Stimulated activated CD8-positive, alpha-beta memory T cell treated with anti-CD3 and anti-CD28 coated beads, Interleukin-7, amount 100 ng/mL, for 48 hours (primary cell): ENCODE measurements at regions not wholly inside any gene's neighbourhood (a gene's known extent, or its start where the extent isn't known, plus 50 kb on each side); places are given as distances from the start of the nearest gene placed in this dataset.

Experiments
- DNase-seq, 2 donors: peaks; one replicate each; pipeline ENCODE4 v3.0.0-alpha.2; 2020; ENCODE audit warnings: low read depth in 1 of 2; ENCODE audit errors: extremely low read depth in 1 of 2

- no peak for DNase-seq
Measured at GRCh38 chr16:6946802-6947201, 385.8 kb upstream of the RBFOX1 start.

GRCh38 chr16:6946106-6946505 lies 386.5 kb upstream of the RBFOX1 start:
- no peak for DNase-seq

- DNase-seq, result no peak
Measured at GRCh38 chr16:6940968-6941367, 391.7 kb upstream of the RBFOX1 start.

- no peak for DNase-seq
Measured at GRCh38 chr16:6937641-6938040, 395.0 kb upstream of the RBFOX1 start.

- DNase-seq, result no peak
Measured at GRCh38 chr16:6932871-6933385, 399.7 kb upstream of the RBFOX1 start.

- no peak for DNase-seq
Measured at GRCh38 chr16:6929868-6930267, 402.8 kb upstream of the RBFOX1 start.

- no peak for DNase-seq
Measured at GRCh38 chr16:6926762-6927161, 405.9 kb upstream of the RBFOX1 start.

- DNase-seq, result no peak
Measured at GRCh38 chr16:6926341-6926740, 406.3 kb upstream of the RBFOX1 start.

- DNase-seq, result no peak
Measured at GRCh38 chr16:6918646-6919045, 414.0 kb upstream of the RBFOX1 start.

- no peak for DNase-seq
Measured at GRCh38 chr16:6916946-6917345, 415.7 kb upstream of the RBFOX1 start.

GRCh38 chr16:6913566-6913965 lies 419.1 kb upstream of the RBFOX1 start:
- DNase-seq, result no peak

- DNase-seq, result no peak
Measured at GRCh38 chr16:6910301-6910700, 422.3 kb upstream of the RBFOX1 start.

- no peak for DNase-seq
Measured at GRCh38 chr16:6905601-6906000, 427.0 kb upstream of the RBFOX1 start.

- DNase-seq, result no peak
Measured at GRCh38 chr16:6903671-6904070, 429.0 kb upstream of the RBFOX1 start.

- no peak for DNase-seq
Measured at GRCh38 chr16:6898896-6899295, 433.7 kb upstream of the RBFOX1 start.

- no peak for DNase-seq
Measured at GRCh38 chr16:6897876-6898485, 434.7 kb upstream of the RBFOX1 start.

- DNase-seq, result no peak
Measured at GRCh38 chr16:6892966-6893365, 439.7 kb upstream of the RBFOX1 start.

GRCh38 chr16:6891496-6891895 lies 441.1 kb upstream of the RBFOX1 start:
- no peak for DNase-seq

- DNase-seq, result no peak
Measured at GRCh38 chr16:6888531-6888930, 444.1 kb upstream of the RBFOX1 start.

GRCh38 chr16:6884002-6884401 lies 448.6 kb upstream of the RBFOX1 start:
- no peak for DNase-seq

- DNase-seq, result no peak
Measured at GRCh38 chr16:6880263-6880662, 452.4 kb upstream of the RBFOX1 start.

- no peak for DNase-seq
Measured at GRCh38 chr16:6864671-6865070, 468.0 kb upstream of the RBFOX1 start.

- no peak for DNase-seq
Measured at GRCh38 chr16:6864244-6864643, 468.4 kb upstream of the RBFOX1 start.
